ENCODE measurements at regions not wholly inside any gene's neighbourhood (a gene's known extent, or its start where the extent isn't known, plus 50 kb on each side); places are given as distances from the start of the nearest gene placed in this dataset.

DNA sequence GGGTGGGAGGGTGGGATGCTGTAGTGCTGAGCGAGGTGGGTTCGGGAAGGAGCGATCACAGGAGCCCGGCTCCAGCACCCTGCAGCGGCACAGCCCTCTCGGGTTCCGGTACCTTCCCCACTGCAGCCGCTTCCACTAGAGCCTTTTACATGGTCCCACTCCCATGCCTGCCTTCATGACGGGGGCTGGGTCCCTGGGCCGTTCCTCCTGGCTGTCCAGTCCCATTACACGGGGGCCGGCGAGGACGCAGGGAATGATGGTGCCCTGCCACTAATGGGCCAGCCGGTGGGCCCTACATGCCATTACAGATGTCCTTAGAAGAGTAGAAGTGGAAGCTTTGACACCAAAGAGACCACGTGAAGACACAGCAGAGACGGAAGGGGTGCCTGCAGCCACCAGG lies 104.6 kb upstream of the PPP1R26 start:
- no peaks in the 10 kb centered on the region for H3K4me1 ChIP-seq (ENCODE audit: insufficient read depth, low read length)
- no peaks in the 10 kb centered on the region for H3K9me3 ChIP-seq (ENCODE audit: low read length)
- H3K36me3 ChIP-seq (ENCODE audit: insufficient read depth, low read length): no peaks in the 10 kb centered on the region
- CTCF ChIA-PET: no interaction called here
- H3K27ac Mint-ChIP-seq: no peak overlapping the region
- H3K4me3 Mint-ChIP-seq: no peak overlapping the region
- no peaks in the 10 kb centered on the region for H3K4me1 Mint-ChIP-seq
- DNase-seq: no peak
- H3K9me3 Mint-ChIP-seq: no peaks in the 10 kb centered on the region
- POLR2A ChIA-PET: no interaction called here
- no peaks in the 10 kb centered on the region for H3K36me3 Mint-ChIP-seq
- no peaks in the 10 kb centered on the region for H3K27me3 ChIP-seq (ENCODE audit: insufficient read depth, low read length, poor library complexity, severe bottlenecking)
- no peak overlapping the region for H3K27ac ChIP-seq (ENCODE audit: low read depth, low read length)
- peaks cover 2 to 4% of the 10 kb centered on the region in 2 donors for H3K27me3 Mint-ChIP-seq
- H3K4me3 ChIP-seq (ENCODE audit: low read length): no peak overlapping the region

- Histone ChIP-seq H3K4me3 (ENCODE audit: low read length) (no peak overlapping the region), H3K36me3 (ENCODE audit: insufficient read depth, low read length) (no peaks in the 10 kb centered on the region), H3K27me3 (ENCODE audit: insufficient read depth, low read length, poor library complexity, severe bottlenecking) (no peaks in the 10 kb centered on the region), H3K27ac (ENCODE audit: low read depth, low read length) (no peak overlapping the region), H3K9me3 (ENCODE audit: low read length) (no peaks in the 10 kb centered on the region), H3K4me1 (ENCODE audit: insufficient read depth, low read length) (no peaks in the 10 kb centered on the region)
- H3K36me3 Mint-ChIP-seq: no peaks in the 10 kb centered on the region
- ChIA-PET CTCF (no interaction called here), POLR2A (no interaction called here)
- no peaks in the 10 kb centered on the region for H3K4me1 Mint-ChIP-seq
- no peak overlapping the region for H3K27ac Mint-ChIP-seq
- peaks cover 2 to 4% of the 10 kb centered on the region in 2 donors for H3K27me3 Mint-ChIP-seq
- no peak for DNase-seq
- H3K9me3 Mint-ChIP-seq: no peaks in the 10 kb centered on the region
- H3K4me3 Mint-ChIP-seq: no peak overlapping the region
These were observed 102.9 kb upstream of the PPP1R26 start for GRCh38 chr9:135376511-135377265.

- Mint-ChIP-seq H3K27ac (no peak overlapping the region), H3K36me3 (no peaks in the 10 kb centered on the region), H3K4me3 (no peak overlapping the region), H3K9me3 (no peaks in the 10 kb centered on the region), H3K4me1 (no peaks in the 10 kb centered on the region), H3K27me3 (peaks cover 2 to 4% of the 10 kb centered on the region in 2 donors)
- no peak for DNase-seq
- H3K4me3 ChIP-seq (ENCODE audit: low read length): no peak overlapping the region
- H3K27ac ChIP-seq (ENCODE audit: low read depth, low read length): no peak overlapping the region
- ChIA-PET CTCF (no interaction called here), POLR2A (no interaction called here)
- no peaks in the 10 kb centered on the region for H3K9me3 ChIP-seq (ENCODE audit: low read length)
- H3K27me3 ChIP-seq (ENCODE audit: insufficient read depth, low read length, poor library complexity, severe bottlenecking): no peaks in the 10 kb centered on the region
- H3K36me3 ChIP-seq (ENCODE audit: insufficient read depth, low read length): no peaks in the 10 kb centered on the region
- H3K4me1 ChIP-seq (ENCODE audit: insufficient read depth, low read length): no peaks in the 10 kb centered on the region
These were observed 102.2 kb upstream of the PPP1R26 start for GRCh38 chr9:135377431-135377830.

DNA sequence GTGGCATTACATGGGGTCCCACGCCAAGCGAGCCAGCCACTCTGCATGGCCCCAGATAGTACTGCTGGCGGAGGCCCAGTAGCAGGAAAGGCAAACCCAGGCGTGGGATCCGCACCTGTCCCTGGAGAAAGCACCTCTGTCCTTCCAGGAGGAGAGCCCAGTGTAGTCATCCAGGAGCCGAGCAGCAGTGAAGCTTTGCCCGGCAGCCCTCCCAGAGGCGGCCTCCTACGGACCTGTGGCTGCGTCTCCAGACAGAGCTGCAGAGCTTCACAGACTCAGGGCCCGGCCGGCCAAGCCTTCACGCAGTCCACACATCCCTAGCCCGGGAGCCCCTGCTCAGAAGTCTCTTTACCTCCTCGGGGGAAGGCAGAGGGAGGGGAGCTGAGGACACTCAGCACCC lies 100.8 kb upstream of the PPP1R26 start:
- H3K36me3 ChIP-seq (ENCODE audit: insufficient read depth, low read length): no peaks in the 10 kb centered on the region
- no peaks in the 10 kb centered on the region for H3K9me3 Mint-ChIP-seq
- H3K4me3 ChIP-seq (ENCODE audit: low read length): no peak overlapping the region
- ChIA-PET CTCF (no interaction called here), POLR2A (no interaction called here)
- no peak overlapping the region for H3K4me3 Mint-ChIP-seq
- H3K4me1 Mint-ChIP-seq: no peaks in the 10 kb centered on the region
- peaks cover 2 to 8% of the 10 kb centered on the region in 2 donors for H3K27me3 Mint-ChIP-seq
- H3K27ac ChIP-seq (ENCODE audit: low read depth, low read length): no peak overlapping the region
- no peaks in the 10 kb centered on the region for H3K27me3 ChIP-seq (ENCODE audit: insufficient read depth, low read length, poor library complexity, severe bottlenecking)
- H3K9me3 ChIP-seq (ENCODE audit: low read length): no peaks in the 10 kb centered on the region
- H3K4me1 ChIP-seq (ENCODE audit: insufficient read depth, low read length): no peaks in the 10 kb centered on the region
- no peak overlapping the region for H3K27ac Mint-ChIP-seq
- no peaks in the 10 kb centered on the region for H3K36me3 Mint-ChIP-seq
- no peak for DNase-seq

DNA sequence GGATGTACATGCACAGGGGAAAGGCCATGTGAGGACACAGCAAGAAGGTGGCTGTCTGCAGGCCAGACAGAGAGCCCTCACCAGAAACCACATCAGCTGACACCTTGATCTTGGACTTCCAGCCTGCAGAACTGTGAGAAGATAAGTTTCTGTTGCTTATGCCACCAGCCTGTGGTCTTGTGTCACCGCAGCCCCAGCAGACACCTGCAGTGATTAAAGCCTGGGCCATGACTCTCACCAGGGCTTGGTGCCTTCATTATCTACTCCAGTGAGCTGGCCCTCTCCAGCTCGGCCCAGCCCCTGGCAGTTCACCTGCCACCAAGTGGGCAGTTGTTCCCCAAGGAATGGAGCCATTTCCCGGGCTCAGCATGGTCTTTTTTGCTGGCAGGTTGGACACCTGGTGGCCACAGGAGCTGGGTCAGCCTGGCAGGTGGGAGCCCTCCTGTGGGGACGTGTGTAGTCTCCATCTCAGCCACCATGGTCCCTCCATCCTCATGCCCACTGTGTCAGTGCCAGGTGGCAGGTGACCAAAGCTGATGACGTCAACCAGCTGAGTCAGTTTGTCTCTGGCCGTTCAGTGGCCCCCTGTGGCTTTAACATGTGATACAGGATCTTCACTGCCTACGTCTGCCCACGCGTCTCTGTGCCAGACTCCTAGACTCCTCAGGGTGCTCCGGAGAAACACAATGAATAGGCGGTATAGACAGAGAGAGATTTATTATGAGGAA lies 99.9 kb upstream of the PPP1R26 start:
- H3K27ac ChIP-seq (ENCODE audit: low read depth, low read length): no peak overlapping the region
- no peaks in the 10 kb centered on the region for H3K4me1 Mint-ChIP-seq
- H3K4me3 ChIP-seq (ENCODE audit: low read length): no peak overlapping the region
- H3K27ac Mint-ChIP-seq: no peak overlapping the region
- ChIA-PET POLR2A (no interaction called here), CTCF (no interaction called here)
- no peaks in the 10 kb centered on the region for H3K27me3 ChIP-seq (ENCODE audit: insufficient read depth, low read length, poor library complexity, severe bottlenecking)
- H3K27me3 Mint-ChIP-seq: peaks cover 4 to 8% of the 10 kb centered on the region in 2 donors
- DNase-seq: no peak
- no peaks in the 10 kb centered on the region for H3K4me1 ChIP-seq (ENCODE audit: insufficient read depth, low read length)
- H3K4me3 Mint-ChIP-seq: no peak overlapping the region
- no peaks in the 10 kb centered on the region for H3K9me3 Mint-ChIP-seq
- H3K9me3 ChIP-seq (ENCODE audit: low read length): no peaks in the 10 kb centered on the region
- H3K36me3 ChIP-seq (ENCODE audit: insufficient read depth, low read length): no peaks in the 10 kb centered on the region
- H3K36me3 Mint-ChIP-seq: no peaks in the 10 kb centered on the region

GRCh38 chr9:135380311-135380960 lies 99.1 kb upstream of the PPP1R26 start:
- POLR2A ChIA-PET: no interaction called here
- H3K4me3 ChIP-seq (ENCODE audit: low read length): no peak overlapping the region
- H3K36me3 Mint-ChIP-seq: no peaks in the 10 kb centered on the region
- peaks cover 4% of the 10 kb centered on the region in 2 donors for H3K27me3 Mint-ChIP-seq
- no peaks in the 10 kb centered on the region for H3K4me1 Mint-ChIP-seq
- no peaks in the 10 kb centered on the region for H3K9me3 ChIP-seq (ENCODE audit: low read length)
- H3K4me3 Mint-ChIP-seq: no peak overlapping the region
- H3K27ac ChIP-seq (ENCODE audit: low read depth, low read length): no peak overlapping the region
- CTCF ChIA-PET: no interaction called here
- no peak overlapping the region for H3K27ac Mint-ChIP-seq
- H3K9me3 Mint-ChIP-seq: no peaks in the 10 kb centered on the region
- H3K4me1 ChIP-seq (ENCODE audit: insufficient read depth, low read length): no peaks in the 10 kb centered on the region
- no peak for DNase-seq
- H3K36me3 ChIP-seq (ENCODE audit: insufficient read depth, low read length): no peaks in the 10 kb centered on the region
- H3K27me3 ChIP-seq (ENCODE audit: insufficient read depth, low read length, poor library complexity, severe bottlenecking): no peaks in the 10 kb centered on the region

DNA sequence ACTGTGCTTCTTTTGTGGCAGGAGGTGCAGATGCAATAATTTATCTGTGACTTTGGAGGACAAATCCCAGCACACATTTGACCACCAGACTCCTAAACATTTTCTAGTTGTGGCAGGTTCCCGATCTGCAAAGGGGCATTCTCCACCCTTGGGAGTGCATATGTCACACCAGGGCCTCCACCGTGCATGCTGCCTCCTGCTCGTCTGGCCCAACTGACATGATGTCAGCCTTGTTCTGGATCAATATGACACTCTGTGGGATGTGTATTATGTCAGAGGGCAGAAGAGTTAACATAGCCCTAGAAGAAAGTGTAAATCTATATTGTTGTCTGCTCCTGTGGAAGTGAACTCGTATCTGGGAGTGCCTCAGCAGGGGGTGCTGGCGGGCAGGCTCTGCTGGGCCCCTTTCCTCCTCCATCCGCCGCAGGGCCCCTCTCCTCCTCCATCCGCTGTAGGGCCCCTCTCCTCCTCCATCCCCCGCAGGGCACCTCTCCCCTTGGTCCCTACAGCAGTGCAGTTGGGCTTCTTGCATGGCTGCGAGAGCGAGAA lies 97.7 kb upstream of the PPP1R26 start:
- POLR2A ChIA-PET: no interaction called here
- no peak for DNase-seq
- CTCF ChIA-PET: no interaction called here
- Histone ChIP-seq H3K27ac (ENCODE audit: low read depth, low read length) (no peak overlapping the region), H3K27me3 (ENCODE audit: insufficient read depth, low read length, poor library complexity, severe bottlenecking) (no peaks in the 10 kb centered on the region), H3K4me3 (ENCODE audit: low read length) (no peak overlapping the region), H3K4me1 (ENCODE audit: insufficient read depth, low read length) (no peaks in the 10 kb centered on the region), H3K9me3 (ENCODE audit: low read length) (no peaks in the 10 kb centered on the region), H3K36me3 (ENCODE audit: insufficient read depth, low read length) (no peaks in the 10 kb centered on the region)
- peaks cover 2 to 4% of the 10 kb centered on the region in 2 donors for H3K27me3 Mint-ChIP-seq
- no peak overlapping the region for H3K27ac Mint-ChIP-seq
- H3K36me3 Mint-ChIP-seq: no peaks in the 10 kb centered on the region
- no peak overlapping the region for H3K4me3 Mint-ChIP-seq
- no peaks in the 10 kb centered on the region for H3K9me3 Mint-ChIP-seq
- H3K4me1 Mint-ChIP-seq: no peaks in the 10 kb centered on the region

- Mint-ChIP-seq H3K36me3 (no peaks in the 10 kb centered on the region), H3K9me3 (no peaks in the 10 kb centered on the region), H3K4me3 (no peak overlapping the region), H3K4me1 (no peaks in the 10 kb centered on the region), H3K27ac (no peak overlapping the region), H3K27me3 (peaks cover 2 to 4% of the 10 kb centered on the region in 2 donors)
- POLR2A ChIA-PET: no interaction called here
- Histone ChIP-seq H3K4me3 (ENCODE audit: low read length) (no peak overlapping the region), H3K36me3 (ENCODE audit: insufficient read depth, low read length) (no peaks in the 10 kb centered on the region), H3K4me1 (ENCODE audit: insufficient read depth, low read length) (no peaks in the 10 kb centered on the region), H3K27ac (ENCODE audit: low read depth, low read length) (no peak overlapping the region), H3K27me3 (ENCODE audit: insufficient read depth, low read length, poor library complexity, severe bottlenecking) (no peaks in the 10 kb centered on the region), H3K9me3 (ENCODE audit: low read length) (no peaks in the 10 kb centered on the region)
- CTCF ChIA-PET: no interaction called here
- DNase-seq: no peak
These were observed 95.4 kb upstream of the PPP1R26 start for GRCh38 chr9:135384226-135384625.
